HT-29 (cell line): ENCODE measurements at regions not wholly inside any gene's neighbourhood (a gene's known extent, or its start where the extent isn't known, plus 50 kb on each side); places are given as distances from the start of the nearest gene placed in this dataset.

Experiments
- DNase-seq: peaks from one replicate; pipeline ENCODE4 v3.0.0-alpha.2; 2015; ENCODE audit warnings: low spot score

DNA sequence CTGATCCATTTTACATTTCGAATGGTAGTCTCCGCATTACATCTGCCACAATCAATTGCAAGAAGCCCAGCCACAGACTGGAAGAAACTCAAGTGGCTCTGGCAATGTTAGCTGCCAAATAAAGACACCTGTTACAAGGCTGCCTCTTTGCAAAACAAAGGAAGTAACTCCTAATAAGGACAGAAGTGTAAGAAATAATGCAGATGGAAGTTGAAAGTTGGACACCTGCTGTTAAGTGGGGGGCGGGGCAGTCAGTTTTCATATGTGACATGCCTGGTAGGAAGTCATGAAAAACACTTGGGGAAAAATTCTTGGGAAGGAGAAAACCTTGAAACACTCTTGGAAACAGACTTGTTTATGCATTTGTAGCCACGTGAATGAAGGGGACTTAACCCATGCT lies 54.1 kb upstream of the ATP2C1 start:
- no peak for DNase-seq

- DNase-seq = no peak
These were observed 52.5 kb upstream of the ATP2C1 start for GRCh38 chr3:130841357-130841756.

DNA sequence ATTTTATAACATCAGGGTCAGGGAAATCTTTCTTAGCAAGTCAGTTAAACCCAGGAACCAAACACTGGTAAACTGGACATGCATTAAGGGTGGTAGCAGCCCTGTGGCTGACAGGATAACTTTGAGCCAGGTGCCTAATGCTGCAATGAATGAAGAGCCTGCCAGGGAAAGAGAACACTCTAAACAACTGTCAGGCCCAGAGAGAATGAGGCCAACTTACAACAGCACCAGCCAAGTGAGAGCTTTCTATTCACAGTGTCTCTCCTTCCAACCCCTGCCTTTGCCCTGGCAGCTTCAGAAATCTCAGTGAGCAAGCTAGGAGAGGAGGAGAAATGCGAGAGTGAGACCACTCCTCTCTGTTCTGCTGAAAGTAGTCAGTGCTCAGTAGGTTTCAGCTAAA lies 50.4 kb upstream of the ATP2C1 start:
- DNase-seq = no peak
